Effector memory CD4-positive, alpha-beta T cell (primary cell): ENCODE measurements at regions not wholly inside any gene's neighbourhood (a gene's known extent, or its start where the extent isn't known, plus 50 kb on each side); places are given as distances from the start of the nearest gene placed in this dataset.

Experiments
- DNase-seq, 3 donors: peaks; one replicate each; pipeline ENCODE4 v3.0.0-alpha.2; 2020
- H3K27ac ChIP-seq: 2 replicates; pipeline ENCODE4 v1.7.0; 2013; ENCODE audit warnings: mild to moderate bottlenecking, low read length, moderate library complexity; ENCODE audit not compliant: insufficient read depth, poor library complexity, severe bottlenecking
- H3K27me3 ChIP-seq: replicated peaks from 2 replicates; pipeline ENCODE4 v1.7.0; 2013; ENCODE audit warnings: mild to moderate bottlenecking, low read length; ENCODE audit not compliant: insufficient read depth, control insufficient read depth, poor library complexity, severe bottlenecking
- H3K36me3 ChIP-seq: 2 replicates; pipeline ENCODE4 v1.7.0; 2013; ENCODE audit warnings: mild to moderate bottlenecking, low read length, moderate library complexity; ENCODE audit not compliant: control insufficient read depth, insufficient read depth
- H3K4me1 ChIP-seq: 2 replicates; pipeline ENCODE4 v1.7.0; 2013; ENCODE audit warnings: low read length, mild to moderate bottlenecking; ENCODE audit not compliant: control insufficient read depth, insufficient read depth, poor library complexity, severe bottlenecking
- H3K4me3 ChIP-seq: 2 replicates; pipeline ENCODE4 v1.7.0; 2013; ENCODE audit warnings: low read length, low read depth, mild to moderate bottlenecking; ENCODE audit not compliant: insufficient read depth, poor library complexity, severe bottlenecking
- H3K9me3 ChIP-seq: 2 replicates; pipeline ENCODE4 v1.7.0; 2013; ENCODE audit warnings: mild to moderate bottlenecking, low read length, moderate library complexity; ENCODE audit not compliant: control insufficient read depth

- no peak overlapping the region for H3K4me3 ChIP-seq
- H3K27me3 ChIP-seq: no peaks in the 10 kb centered on the region
- H3K4me1 ChIP-seq: no peaks in the 10 kb centered on the region
- H3K36me3 ChIP-seq: no peaks in the 10 kb centered on the region
- no peaks in the 10 kb centered on the region for H3K9me3 ChIP-seq
- DNase-seq: no peak
- H3K27ac ChIP-seq: no peak overlapping the region
Observed at GRCh38 chr1:208455821-208456220, 211.6 kb upstream of the PLXNA2 start.

- Histone ChIP-seq H3K36me3 (no peaks in the 10 kb centered on the region), H3K4me1 (no peaks in the 10 kb centered on the region), H3K27ac (no peak overlapping the region), H3K9me3 (no peaks in the 10 kb centered on the region), H3K27me3 (no peaks in the 10 kb centered on the region), H3K4me3 (no peak overlapping the region)
- no peak for DNase-seq
Observed at GRCh38 chr1:208456487-208456886, 212.3 kb upstream of the PLXNA2 start.

GRCh38 chr1:208460823-208461222 lies 216.6 kb upstream of the PLXNA2 start:
- no peaks in the 10 kb centered on the region for H3K4me1 ChIP-seq
- H3K27me3 ChIP-seq: no peaks in the 10 kb centered on the region
- H3K9me3 ChIP-seq: no peaks in the 10 kb centered on the region
- H3K36me3 ChIP-seq: no peaks in the 10 kb centered on the region
- no peak overlapping the region for H3K27ac ChIP-seq
- no peak overlapping the region for H3K4me3 ChIP-seq
- DNase-seq: no peak

GRCh38 chr1:208461680-208462079 lies 217.5 kb upstream of the PLXNA2 start:
- Histone ChIP-seq H3K27ac (no peak overlapping the region), H3K9me3 (no peaks in the 10 kb centered on the region), H3K4me3 (no peak overlapping the region), H3K36me3 (no peaks in the 10 kb centered on the region), H3K27me3 (no peaks in the 10 kb centered on the region), H3K4me1 (no peaks in the 10 kb centered on the region)
- no peak for DNase-seq

- Histone ChIP-seq H3K4me3 (no peak overlapping the region), H3K9me3 (no peaks in the 10 kb centered on the region), H3K4me1 (no peaks in the 10 kb centered on the region), H3K27ac (no peak overlapping the region), H3K27me3 (no peaks in the 10 kb centered on the region), H3K36me3 (no peaks in the 10 kb centered on the region)
- DNase-seq: no peak
Observed at GRCh38 chr1:208462761-208463160, 218.6 kb upstream of the PLXNA2 start.

GRCh38 chr1:208465266-208465665 lies 221.1 kb upstream of the PLXNA2 start:
- H3K36me3 ChIP-seq: no peaks in the 10 kb centered on the region
- no peak overlapping the region for H3K27ac ChIP-seq
- H3K4me1 ChIP-seq: no peaks in the 10 kb centered on the region
- no peak overlapping the region for H3K4me3 ChIP-seq
- no peaks in the 10 kb centered on the region for H3K9me3 ChIP-seq
- DNase-seq: no peak
- no peaks in the 10 kb centered on the region for H3K27me3 ChIP-seq

- Histone ChIP-seq H3K27me3 (no peaks in the 10 kb centered on the region), H3K4me3 (no peak overlapping the region), H3K27ac (no peak overlapping the region), H3K4me1 (no peaks in the 10 kb centered on the region), H3K36me3 (no peaks in the 10 kb centered on the region), H3K9me3 (no peaks in the 10 kb centered on the region)
- DNase-seq: no peak
Observed at GRCh38 chr1:208465786-208466590, 221.8 kb upstream of the PLXNA2 start.

- no peaks in the 10 kb centered on the region for H3K9me3 ChIP-seq
- no peak for DNase-seq
- H3K36me3 ChIP-seq: no peaks in the 10 kb centered on the region
- no peaks in the 10 kb centered on the region for H3K27me3 ChIP-seq
- H3K4me1 ChIP-seq: no peaks in the 10 kb centered on the region
- no peak overlapping the region for H3K27ac ChIP-seq
- no peak overlapping the region for H3K4me3 ChIP-seq
Observed at GRCh38 chr1:208467151-208467780, 223.1 kb upstream of the PLXNA2 start.

GRCh38 chr1:208475449-208475848 lies 231.3 kb upstream of the PLXNA2 start:
- H3K27me3 ChIP-seq: no peaks in the 10 kb centered on the region
- DNase-seq: no peak
- H3K4me1 ChIP-seq: no peaks in the 10 kb centered on the region
- H3K4me3 ChIP-seq: no peak overlapping the region
- H3K27ac ChIP-seq: no peak overlapping the region
- H3K9me3 ChIP-seq: no peaks in the 10 kb centered on the region
- H3K36me3 ChIP-seq: no peaks in the 10 kb centered on the region
